ENCODE measurements at regions not wholly inside any gene's neighbourhood (a gene's known extent, or its start where the extent isn't known, plus 50 kb on each side); places are given as distances from the start of the nearest gene placed in this dataset.
A peak's percentile ranks its signal among the peaks of the same experiment; 100 is the strongest.

- H3K9me3 ChIP-seq (ENCODE audit: control insufficient read depth in 2 of 3, insufficient read depth in 1 of 3, low read length in 3 of 3): no peaks in the 10 kb centered on the region
- H3K27ac ChIP-seq (ENCODE audit: low read depth in 2 of 2, low read length in 2 of 2): no peak overlapping the region
- intact Hi-C loops (cut with DNase I): no loop called here
- TF ChIP-seq CTCF (IDR thresholded peaks at IDR 0.05; ENCODE audit: borderline replicate concordance, extremely low read depth, insufficient read depth): no peak
- DNase-seq: peak in 1 of 5 donors; percentile 54
- FAIRE-seq: no peak
- no peaks in the 10 kb centered on the region for H3K36me3 ChIP-seq (ENCODE audit: control insufficient read depth in 2 of 3, insufficient read depth in 3 of 3, low read length in 3 of 3)
- no peak overlapping the region for H3K9ac ChIP-seq (ENCODE audit: low read length in 3 of 3)
- H3K4me1 ChIP-seq (ENCODE audit: control insufficient read depth in 2 of 3, insufficient read depth in 2 of 3, low read depth in 1 of 3, low read length in 3 of 3): no peaks in the 10 kb centered on the region
- no peak overlapping the region for H3K4me3 ChIP-seq (ENCODE audit: low read length in 3 of 3)
- H3K27me3 ChIP-seq (ENCODE audit: control insufficient read depth, insufficient read depth, low read length): no peaks in the 10 kb centered on the region
Observed at GRCh38 chr6:102582569-102582968, 1189.1 kb downstream of the GRIK2 start.

- intact Hi-C loops (cut with DNase I): no loop called here
- H3K9me3 ChIP-seq (ENCODE audit: control insufficient read depth in 2 of 3, insufficient read depth in 1 of 3, low read length in 3 of 3): no peaks in the 10 kb centered on the region
- DNase-seq (peak in 1 of 5 donors; percentile 21), FAIRE-seq (no peak)
- H3K27ac ChIP-seq (ENCODE audit: low read depth in 2 of 2, low read length in 2 of 2): no peak overlapping the region
- no peaks in the 10 kb centered on the region for H3K27me3 ChIP-seq (ENCODE audit: control insufficient read depth, insufficient read depth, low read length)
- H3K4me1 ChIP-seq (ENCODE audit: control insufficient read depth in 2 of 3, insufficient read depth in 2 of 3, low read depth in 1 of 3, low read length in 3 of 3): no peaks in the 10 kb centered on the region
- TF ChIP-seq CTCF (IDR thresholded peaks at IDR 0.05; ENCODE audit: borderline replicate concordance, extremely low read depth, insufficient read depth): no peak
- no peak overlapping the region for H3K4me3 ChIP-seq (ENCODE audit: low read length in 3 of 3)
- H3K9ac ChIP-seq (ENCODE audit: low read length in 3 of 3): no peak overlapping the region
- no peaks in the 10 kb centered on the region for H3K36me3 ChIP-seq (ENCODE audit: control insufficient read depth in 2 of 3, insufficient read depth in 3 of 3, low read length in 3 of 3)
Observed at GRCh38 chr6:102581378-102582124, 1188.0 kb downstream of the GRIK2 start.

- Histone ChIP-seq H3K9ac (ENCODE audit: low read length in 3 of 3) (no peak overlapping the region), H3K4me1 (ENCODE audit: control insufficient read depth in 2 of 3, insufficient read depth in 2 of 3, low read depth in 1 of 3, low read length in 3 of 3) (no peaks in the 10 kb centered on the region), H3K27ac (ENCODE audit: low read depth in 2 of 2, low read length in 2 of 2) (no peak overlapping the region), H3K4me3 (ENCODE audit: low read length in 3 of 3) (no peak overlapping the region), H3K36me3 (ENCODE audit: control insufficient read depth in 2 of 3, insufficient read depth in 3 of 3, low read length in 3 of 3) (no peaks in the 10 kb centered on the region), H3K9me3 (ENCODE audit: control insufficient read depth in 2 of 3, insufficient read depth in 1 of 3, low read length in 3 of 3) (no peaks in the 10 kb centered on the region), H3K27me3 (ENCODE audit: control insufficient read depth, insufficient read depth, low read length) (no peaks in the 10 kb centered on the region)
- intact Hi-C loops (cut with DNase I): no loop called here
- no peak for FAIRE-seq
- TF ChIP-seq CTCF (IDR thresholded peaks at IDR 0.05; ENCODE audit: borderline replicate concordance, extremely low read depth, insufficient read depth): no peak
- DNase-seq: no peak
Observed at GRCh38 chr6:102571236-102571908, 1177.9 kb downstream of the GRIK2 start.
